Heart left ventricle (tissue), 16 donors: ENCODE measurements at regions not wholly inside any gene's neighbourhood (a gene's known extent, or its start where the extent isn't known, plus 50 kb on each side); places are given as distances from the start of the nearest gene placed in this dataset.

Experiments
- ATAC-seq, 4 donors: fragments of 200-7000 bp; cut with Tn5 transposase; one replicate each; pipeline ENCODE4 v1.9.1; 2020 to 2022; ENCODE audit warnings: moderate library complexity in 4 of 4, mild to moderate bottlenecking in 3 of 4, moderate number of reproducible peaks in 1 of 4
- DNase-seq, 5 donors: peaks; one replicate each; pipeline ENCODE4 v3.0.0-alpha.2; 2020
- H3K27ac ChIP-seq, 12 donors: fragments of 200-600 bp; sonication (generic) in 4 of 12; one replicate each; pipeline versions ENCODE4 v1.5.0 to v1.8.0; 2016 to 2022; ENCODE audit warnings: mild to moderate bottlenecking in 2 of 12
- H3K27me3 ChIP-seq, 9 donors: fragments of 200-600 bp; sonication (generic) in 2 of 9; one replicate each; pipeline versions ENCODE4 v1.5.1 to v1.8.0; 2016 to 2022; ENCODE audit warnings: mild to moderate bottlenecking in 3 of 9
- H3K36me3 ChIP-seq, 9 donors: fragments of 200-600 bp; sonication (generic) in 2 of 9; one replicate each; pipeline versions ENCODE4 v1.5.0 to v1.8.0; 2018 to 2022; ENCODE audit warnings: mild to moderate bottlenecking in 2 of 9
- H3K4me1 ChIP-seq, 12 donors: fragments of 200-600 bp; sonication (generic) in 4 of 12; one replicate each; pipeline versions ENCODE4 v1.5.0 to v1.8.0; 2016 to 2022; ENCODE audit warnings: mild to moderate bottlenecking in 3 of 12
- H3K4me3 ChIP-seq, 12 donors: fragments of 200-600 bp; sonication (generic) in 4 of 12; one replicate each; pipeline versions ENCODE4 v1.5.0 to v1.8.0; 2017 to 2022; ENCODE audit warnings: mild to moderate bottlenecking in 9 of 12, moderate library complexity in 4 of 12
- H3K9me3 ChIP-seq, 12 donors: fragments of 200-600 bp; sonication (generic) in 4 of 12; one replicate each; pipeline versions ENCODE4 v1.5.0 to v1.8.0; 2016 to 2022; ENCODE audit warnings: mild to moderate bottlenecking in 1 of 12
- POLR2A ChIP-seq, 2 donors: fragments of 450-650 bp; IDR thresholded peaks; one replicate each; pipeline ENCODE4 v1.6.1; 2017; ENCODE audit warnings: antibody characterized with exemption in 2 of 2, mild to moderate bottlenecking in 2 of 2, moderate library complexity in 2 of 2
- WGBS, 4 donors: extraction: QIAGEN DNeasy Blood & Tissue Kit in 2 of 4; methylation state at CpG; one replicate each; pipeline versions ENCODE4 v1.1.5 to v1.1.7; 2013 to 2018; 5-methylcytosine and 5-hydroxymethylcytosine counted together
- intact Hi-C, 10 donors: fragments of 100-400 bp; cut with DNase I; formaldehyde crosslinking; loops; one replicate each; pipeline versions ENCODE4 v1.11.1 to v1.14.2; 2022
- TF ChIP-seq, protein P1 (sequence below), 12 donors: fragments of 200-600 bp; sonication (generic) in 4 of 12; IDR thresholded peaks; one replicate each; pipeline versions ENCODE4 v1.5.0 to v1.8.0; 2018 to 2022; ENCODE audit warnings: antibody characterized with exemption in 12 of 12, mild to moderate bottlenecking in 5 of 12
- donor health status: ischemic (EF 13 %, LVEDD 7.1; RV severe dilation, severe dysfunction).
- donor health status: healthy with polysubstance abuse.
- donor health status: DM: no; HTN: yes; CAD: no.
- donor health status: DM: no; HTN: no; CAD: no.
- donor health status: ischemic (EF 25% LVEDD 6.9; RV normal size, moderate dysfunction).
- donor health status: ischemic (EF 25% LVEDD 5.7; RV mildly dilated, moderate dysfunction).
- donor health status: healthy.
- donor health status: DM: yes; HTN: yes; CAD: no.
- donor health status: ischemic (EF 35%, LVEDD 5.7; RV mildly dilated, moderate dysfunction).
- donor health status: nonischemic (EF 11% LVEDD 7.7; RV severe dilation, severe dysfunction).
- donor health status: DM: yes; HTN: yes; CAD: no.
- donor health status: PGD.
- donor health status: ischemic (EF 29% LVEDD 5.4; RV normal size, mild dysfunction).
- donor health status: nonischemic (EF 23%, LVEDD 6.1; RV moderate dilation, normal function).

DNA sequence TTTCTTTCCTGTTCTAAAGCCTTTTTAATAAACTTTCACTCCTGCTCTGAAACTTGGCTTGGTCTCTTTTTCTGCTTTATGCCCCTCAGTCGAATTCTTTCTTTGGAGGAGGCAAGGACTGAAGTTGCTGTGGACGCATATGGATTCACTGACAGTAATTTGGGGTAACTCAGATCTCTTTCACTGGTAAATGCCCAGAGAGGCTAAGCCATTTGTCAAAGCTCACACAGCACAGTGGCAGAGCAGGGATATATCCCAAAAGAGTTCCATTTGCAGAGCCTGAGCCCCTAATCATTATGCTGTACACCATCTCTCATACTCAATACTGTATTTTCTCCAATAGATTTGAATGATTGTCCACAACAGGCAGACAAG is 72.3 kb upstream of the GALNT15 start:
- intact Hi-C loops: no loop called here
- Histone ChIP-seq H3K4me3 (no peak overlapping the region), H3K36me3 (no peaks in the 10 kb centered on the region), H3K9me3 (no peaks in the 10 kb centered on the region), H3K4me1 (peaks cover 0 to 23% (median 0%) of the 10 kb centered on the region in 12 donors), H3K27me3 (no peaks in the 10 kb centered on the region), H3K27ac (peak overlapping the region in 5 of 12 donors; percentile 50 to 85 (median 53))
- 90 to 94% (median 92%) methylated on average over 2 of the region's 2 CpGs for WGBS, 4 donors
- DNase-seq: no peak
- TF ChIP-seq, protein P1, sequence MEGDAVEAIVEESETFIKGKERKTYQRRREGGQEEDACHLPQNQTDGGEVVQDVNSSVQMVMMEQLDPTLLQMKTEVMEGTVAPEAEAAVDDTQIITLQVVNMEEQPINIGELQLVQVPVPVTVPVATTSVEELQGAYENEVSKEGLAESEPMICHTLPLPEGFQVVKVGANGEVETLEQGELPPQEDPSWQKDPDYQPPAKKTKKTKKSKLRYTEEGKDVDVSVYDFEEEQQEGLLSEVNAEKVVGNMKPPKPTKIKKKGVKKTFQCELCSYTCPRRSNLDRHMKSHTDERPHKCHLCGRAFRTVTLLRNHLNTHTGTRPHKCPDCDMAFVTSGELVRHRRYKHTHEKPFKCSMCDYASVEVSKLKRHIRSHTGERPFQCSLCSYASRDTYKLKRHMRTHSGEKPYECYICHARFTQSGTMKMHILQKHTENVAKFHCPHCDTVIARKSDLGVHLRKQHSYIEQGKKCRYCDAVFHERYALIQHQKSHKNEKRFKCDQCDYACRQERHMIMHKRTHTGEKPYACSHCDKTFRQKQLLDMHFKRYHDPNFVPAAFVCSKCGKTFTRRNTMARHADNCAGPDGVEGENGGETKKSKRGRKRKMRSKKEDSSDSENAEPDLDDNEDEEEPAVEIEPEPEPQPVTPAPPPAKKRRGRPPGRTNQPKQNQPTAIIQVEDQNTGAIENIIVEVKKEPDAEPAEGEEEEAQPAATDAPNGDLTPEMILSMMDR (IDR thresholded peaks at IDR 0.05): no peak
- TF ChIP-seq POLR2A (IDR thresholded peaks at IDR 0.05): no peak
- no peak for ATAC-seq

DNA sequence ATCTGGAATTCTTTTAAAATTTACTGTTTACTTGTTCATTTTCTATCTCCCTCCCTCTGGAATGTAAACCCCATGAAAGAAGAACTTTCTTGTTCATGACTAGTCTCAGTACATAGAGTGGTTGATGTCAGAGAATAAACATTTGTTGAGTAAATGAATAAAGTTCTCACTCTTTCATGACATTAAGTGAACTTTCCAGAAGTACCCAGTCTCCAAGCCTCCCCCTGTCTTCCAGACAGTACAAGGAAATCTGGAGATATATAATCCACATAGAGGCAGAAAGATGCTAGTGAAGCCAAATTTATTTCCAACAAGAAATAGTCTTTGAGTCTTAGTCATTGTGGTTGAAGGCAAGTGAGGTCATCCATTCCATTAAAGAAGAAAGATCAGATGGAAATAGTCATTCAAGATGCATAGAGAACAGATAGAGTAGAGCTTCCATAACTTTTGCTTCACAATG is 71.5 kb upstream of the GALNT15 start:
- Histone ChIP-seq H3K27ac (peak overlapping the region in 8 of 12 donors; percentile 8 to 85 (median 45)), H3K36me3 (no peaks in the 10 kb centered on the region), H3K4me1 (peaks cover 0 to 23% (median 0%) of the 10 kb centered on the region in 12 donors), H3K9me3 (no peaks in the 10 kb centered on the region), H3K27me3 (no peaks in the 10 kb centered on the region), H3K4me3 (no peak overlapping the region)
- ATAC-seq (peak; percentile 34 to 81 (median 64)), DNase-seq (no peak)
- TF ChIP-seq POLR2A (IDR thresholded peaks at IDR 0.05): no peak
- TF ChIP-seq, protein P1 (IDR thresholded peaks at IDR 0.05): peak in 1 of 12 donors; percentile 22
- intact Hi-C loops: no loop called here

DNA sequence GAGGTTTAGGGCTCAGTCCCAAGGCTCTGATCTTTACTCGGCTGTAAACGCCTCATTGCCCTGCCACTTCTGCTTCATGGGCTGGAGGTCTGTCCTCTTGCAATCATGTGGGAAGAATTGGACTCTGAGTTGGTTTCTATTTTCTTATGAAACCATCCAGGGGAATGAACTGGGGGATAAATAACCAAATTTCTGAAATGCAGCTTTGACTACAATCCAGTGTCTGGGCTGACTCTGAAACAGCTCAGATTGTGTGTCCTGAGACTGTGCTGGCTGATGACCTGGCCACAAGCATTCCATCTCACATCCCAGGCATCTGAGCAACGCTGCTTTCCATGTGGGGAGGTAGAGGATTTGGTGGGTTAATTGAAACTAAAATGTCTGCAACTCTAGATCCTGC is 71.0 kb upstream of the GALNT15 start:
- Histone ChIP-seq H3K36me3 (no peaks in the 10 kb centered on the region), H3K9me3 (no peaks in the 10 kb centered on the region), H3K27me3 (no peaks in the 10 kb centered on the region), H3K4me1 (peaks cover 0 to 23% (median 0%) of the 10 kb centered on the region in 12 donors), H3K27ac (peak overlapping the region in 7 of 12 donors; percentile 21 to 85 (median 50)), H3K4me3 (no peak overlapping the region)
- ATAC-seq (peak; percentile 58 to 73 (median 62)), DNase-seq (no peak)
- 70 to 79% (median 74%) methylated on average over 3 of the region's 3 CpGs for WGBS, 4 donors
- TF ChIP-seq, protein P1 (IDR thresholded peaks at IDR 0.05): no peak
- TF ChIP-seq POLR2A (IDR thresholded peaks at IDR 0.05): no peak
- intact Hi-C loops: no loop called here

DNA sequence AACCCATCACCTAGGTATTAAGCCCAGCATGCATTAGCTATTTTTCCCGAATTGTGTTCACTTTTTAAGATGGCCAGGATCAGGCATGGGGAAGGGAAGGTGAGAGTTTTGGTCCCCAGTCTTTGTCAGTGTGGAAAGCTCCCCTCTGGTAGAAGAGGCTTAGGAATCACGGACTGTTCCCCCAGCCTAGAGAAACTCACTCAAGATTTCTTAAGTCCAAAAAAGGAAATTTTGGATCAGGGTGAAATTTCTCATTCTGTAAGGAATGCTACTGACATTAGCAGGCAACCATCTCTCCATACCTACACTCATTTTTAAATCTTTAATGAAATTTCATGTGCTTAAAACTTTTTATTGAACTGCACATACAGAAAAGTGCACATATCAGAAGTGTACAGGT is 70.3 kb upstream of the GALNT15 start:
- intact Hi-C loops: no loop called here
- WGBS, 4 donors: 80 to 87% (median 84%) methylated on average over 2 of the region's 2 CpGs
- DNase-seq: no peak
- peaks cover 0 to 23% (median under 1%) of the 10 kb centered on the region in 12 donors for H3K4me1 ChIP-seq
- TF ChIP-seq, protein P1 (IDR thresholded peaks at IDR 0.05): no peak
- no peak for TF ChIP-seq POLR2A (IDR thresholded peaks at IDR 0.05)
- H3K9me3 ChIP-seq: no peaks in the 10 kb centered on the region
- ATAC-seq: no peak
- no peaks in the 10 kb centered on the region for H3K27me3 ChIP-seq
- peak overlapping the region in 5 of 12 donors; percentile 36 to 85 (median 50) for H3K27ac ChIP-seq
- no peak overlapping the region for H3K4me3 ChIP-seq
- no peaks in the 10 kb centered on the region for H3K36me3 ChIP-seq
